ENCODE measurements at regions not wholly inside any gene's neighbourhood (a gene's known extent, or its start where the extent isn't known, plus 50 kb on each side); places are given as distances from the start of the nearest gene placed in this dataset.

- no peak for DNase-seq (ENCODE audit: low read depth)
- no peaks in the 10 kb centered on the region for H3K36me3 ChIP-seq (ENCODE audit: control insufficient read depth, insufficient read depth, low read length)
- peaks cover 5% of the 10 kb centered on the region for H3K27me3 ChIP-seq (ENCODE audit: control insufficient read depth, insufficient read depth, low read length)
- no peak overlapping the region for H3K4me3 ChIP-seq (ENCODE audit: low read depth, low read length)
- no peak for TF ChIP-seq CTCF (IDR thresholded peaks at IDR 0.05; ENCODE audit: insufficient read depth, low read length, poor library complexity, severe bottlenecking)
Measured at GRCh38 chr1:30332116-30333094, 391.0 kb downstream of the MATN1 start.

- no peak for TF ChIP-seq CTCF (IDR thresholded peaks at IDR 0.05; ENCODE audit: insufficient read depth, low read length, poor library complexity, severe bottlenecking)
- H3K4me3 ChIP-seq (ENCODE audit: low read depth, low read length) = no peak overlapping the region
- H3K27me3 ChIP-seq (ENCODE audit: control insufficient read depth, insufficient read depth, low read length) = peaks cover 5% of the 10 kb centered on the region
- no peak for DNase-seq (ENCODE audit: low read depth)
- H3K36me3 ChIP-seq (ENCODE audit: control insufficient read depth, insufficient read depth, low read length) = no peaks in the 10 kb centered on the region
Measured at GRCh38 chr1:30331415-30332065, 391.8 kb downstream of the MATN1 start.

DNA sequence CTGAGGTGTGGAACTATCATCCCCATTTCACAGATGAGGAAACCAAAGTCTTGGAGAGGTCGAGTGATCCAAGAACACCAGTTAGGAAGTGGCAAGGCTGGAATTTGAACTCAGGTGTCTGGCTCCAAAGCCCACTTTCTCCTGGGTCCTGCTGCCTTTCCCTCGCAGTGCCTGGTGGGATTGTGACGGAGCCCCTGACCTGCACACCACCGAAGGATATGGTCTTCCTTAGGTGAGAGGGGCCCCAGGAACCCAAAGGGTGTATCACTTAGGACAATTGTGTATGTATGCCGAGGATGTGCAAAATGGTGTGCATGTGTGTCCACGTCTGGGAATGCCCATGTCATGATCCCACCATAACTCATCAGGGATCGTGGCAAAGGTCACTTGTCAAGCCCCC is 392.7 kb downstream of the MATN1 start:
- no peaks in the 10 kb centered on the region for H3K36me3 ChIP-seq (ENCODE audit: control insufficient read depth, insufficient read depth, low read length)
- no peak for DNase-seq (ENCODE audit: low read depth)
- peaks cover 5% of the 10 kb centered on the region for H3K27me3 ChIP-seq (ENCODE audit: control insufficient read depth, insufficient read depth, low read length)
- no peak overlapping the region for H3K4me3 ChIP-seq (ENCODE audit: low read depth, low read length)
- no peak for TF ChIP-seq CTCF (IDR thresholded peaks at IDR 0.05; ENCODE audit: insufficient read depth, low read length, poor library complexity, severe bottlenecking)

GRCh38 chr1:30329802-30330557 is 393.4 kb downstream of the MATN1 start:
- Histone ChIP-seq H3K4me3 (ENCODE audit: low read depth, low read length) (no peak overlapping the region), H3K27me3 (ENCODE audit: control insufficient read depth, insufficient read depth, low read length) (peaks cover 5% of the 10 kb centered on the region), H3K36me3 (ENCODE audit: control insufficient read depth, insufficient read depth, low read length) (no peaks in the 10 kb centered on the region)
- no peak for DNase-seq (ENCODE audit: low read depth)
- no peak for TF ChIP-seq CTCF (IDR thresholded peaks at IDR 0.05; ENCODE audit: insufficient read depth, low read length, poor library complexity, severe bottlenecking)

GRCh38 chr1:30329263-30329753 is 394.1 kb downstream of the MATN1 start:
- Histone ChIP-seq H3K36me3 (ENCODE audit: control insufficient read depth, insufficient read depth, low read length) (no peaks in the 10 kb centered on the region), H3K4me3 (ENCODE audit: low read depth, low read length) (no peak overlapping the region), H3K27me3 (ENCODE audit: control insufficient read depth, insufficient read depth, low read length) (peaks cover 5% of the 10 kb centered on the region)
- no peak for TF ChIP-seq CTCF (IDR thresholded peaks at IDR 0.05; ENCODE audit: insufficient read depth, low read length, poor library complexity, severe bottlenecking)
- DNase-seq (ENCODE audit: low read depth) = no peak

All from kidney epithelial cell (primary cell).